CD8-positive, alpha-beta memory T cell (primary cell): ENCODE measurements at regions not wholly inside any gene's neighbourhood (a gene's known extent, or its start where the extent isn't known, plus 50 kb on each side); places are given as distances from the start of the nearest gene placed in this dataset.
"Not testable (repeated sequence)": the region's sequence is repeated elsewhere in the genome, so short reads cannot be mapped to it uniquely, and the experiment has no call there.

Experiments
- CTCF ChIA-PET: fragments of 350-600 bp; sonication (Branson Sonifier 250); formaldehyde crosslinking; loops from one replicate; lab custom pipeline; 2021; ENCODE audit warnings: antibody characterized with exemption; lab: Charles Lee
- POLR2A ChIA-PET: fragments of 350-600 bp; sonication (Branson Sonifier 250); formaldehyde crosslinking; loops from one replicate; lab custom pipeline; 2021; ENCODE audit warnings: antibody characterized with exemption; lab: Charles Lee
- DNase-seq, 5 donors: peaks; one replicate each; pipeline versions ENCODE4 v3.0.0 to v3.0.0-alpha.2; 2020 to 2022; ENCODE audit warnings: mixed read lengths in 1 of 5
- H3K27ac ChIP-seq: one replicate; pipeline ENCODE4 v1.7.0; 2013; ENCODE audit warnings: low read depth, mild to moderate bottlenecking, low read length, moderate library complexity
- H3K27me3 ChIP-seq: 2 replicates; pipeline ENCODE4 v1.7.0; 2013; ENCODE audit warnings: low read length, mild to moderate bottlenecking; ENCODE audit not compliant: insufficient read depth, poor library complexity, severe bottlenecking
- H3K36me3 ChIP-seq: 2 replicates; pipeline ENCODE4 v1.7.0; 2013; ENCODE audit warnings: mild to moderate bottlenecking, low read length, moderate library complexity; ENCODE audit not compliant: insufficient read depth
- H3K4me1 ChIP-seq: 2 replicates; pipeline ENCODE4 v1.7.0; 2013; ENCODE audit warnings: mild to moderate bottlenecking, low read length, moderate library complexity; ENCODE audit not compliant: insufficient read depth
- H3K4me3 ChIP-seq: 2 replicates; pipeline ENCODE4 v1.7.0; 2013; ENCODE audit warnings: mild to moderate bottlenecking, low read length
- H3K9me3 ChIP-seq: 2 replicates; pipeline ENCODE4 v1.7.0; 2013; ENCODE audit warnings: mild to moderate bottlenecking, low read length
- H3K27ac Mint-ChIP-seq, 8 donors: one replicate each; pipeline ENCODE4 v1.8.0; 2020 to 2021; ENCODE audit warnings: mixed read lengths in 8 of 8, mild to moderate bottlenecking in 6 of 8, inconsistent platforms in 3 of 8, moderate library complexity in 3 of 8
- H3K27me3 Mint-ChIP-seq, 2 donors: one replicate each; pipeline ENCODE4 v1.8.0; 2020 to 2021; ENCODE audit warnings: mixed read lengths in 2 of 2, mild to moderate bottlenecking in 1 of 2, moderate library complexity in 1 of 2
- H3K36me3 Mint-ChIP-seq, 3 donors: one replicate each; pipeline ENCODE4 v1.8.0; 2020 to 2021; ENCODE audit warnings: mixed read lengths in 3 of 3, inconsistent platforms in 1 of 3, mild to moderate bottlenecking in 1 of 3
- H3K4me1 Mint-ChIP-seq, 3 donors: one replicate each; pipeline ENCODE4 v1.8.0; 2020 to 2021; ENCODE audit warnings: mixed read lengths in 3 of 3, inconsistent platforms in 1 of 3, mild to moderate bottlenecking in 1 of 3
- H3K4me3 Mint-ChIP-seq, 7 donors: one replicate each; pipeline ENCODE4 v1.8.0; 2020 to 2021; ENCODE audit warnings: mixed read lengths in 7 of 7, mild to moderate bottlenecking in 6 of 7, moderate library complexity in 4 of 7, inconsistent platforms in 2 of 7
- H3K9me3 Mint-ChIP-seq, 5 donors: one replicate each; pipeline ENCODE4 v1.8.0; 2020 to 2022; ENCODE audit warnings: mixed read lengths in 5 of 5, mild to moderate bottlenecking in 3 of 5, moderate library complexity in 2 of 5, inconsistent platforms in 1 of 5

DNA sequence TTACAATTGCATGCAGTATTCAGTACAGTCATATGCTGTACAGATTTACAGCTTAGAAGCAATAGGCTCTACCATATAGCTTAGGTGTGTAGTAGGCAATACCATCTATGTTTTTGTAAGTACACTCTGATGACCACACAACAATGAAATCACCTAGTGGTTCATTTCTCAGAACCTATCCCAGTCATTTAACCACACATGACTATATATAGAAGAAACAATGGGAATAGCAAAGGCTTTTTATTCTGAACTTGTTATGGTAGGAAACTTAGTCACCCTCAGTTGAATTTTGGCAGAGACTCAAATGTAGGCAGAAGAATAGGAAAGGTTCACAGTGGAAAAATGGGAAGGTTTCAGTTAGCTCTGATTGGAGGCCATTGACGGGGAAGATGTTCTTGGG, 1075.1 kb upstream of the MIR17HG start:
- H3K4me1 ChIP-seq = no peaks in the 10 kb centered on the region
- H3K4me3 Mint-ChIP-seq = no peak overlapping the region
- no peaks in the 10 kb centered on the region for H3K9me3 ChIP-seq
- no peak overlapping the region for H3K27ac Mint-ChIP-seq
- H3K27me3 ChIP-seq = no peaks in the 10 kb centered on the region
- H3K36me3 ChIP-seq = no peaks in the 10 kb centered on the region
- no peaks in the 10 kb centered on the region for H3K4me1 Mint-ChIP-seq
- no peak for DNase-seq
- peaks cover 4 to 35% (median 9%) of the 10 kb centered on the region in 5 donors for H3K9me3 Mint-ChIP-seq
- no peak overlapping the region for H3K27ac ChIP-seq
- no peaks in the 10 kb centered on the region for H3K36me3 Mint-ChIP-seq
- CTCF ChIA-PET = no interaction called here
- H3K27me3 Mint-ChIP-seq = no peaks in the 10 kb centered on the region
- POLR2A ChIA-PET = no interaction called here
- H3K4me3 ChIP-seq = no peak overlapping the region

GRCh38 chr13:90276216-90276615, 1071.3 kb upstream of the MIR17HG start:
- Histone ChIP-seq H3K4me1 (no peaks in the 10 kb centered on the region), H3K4me3 (no peak overlapping the region), H3K27me3 (no peaks in the 10 kb centered on the region), H3K9me3 (no peaks in the 10 kb centered on the region), H3K27ac (no peak overlapping the region), H3K36me3 (no peaks in the 10 kb centered on the region)
- Mint-ChIP-seq H3K4me3 (no peak overlapping the region), H3K27ac (no peak overlapping the region), H3K27me3 (no peaks in the 10 kb centered on the region), H3K9me3 (peaks cover 4 to 30% (median 10%) of the 10 kb centered on the region in 5 donors), H3K4me1 (no peaks in the 10 kb centered on the region), H3K36me3 (no peaks in the 10 kb centered on the region)
- DNase-seq = no peak
- ChIA-PET CTCF (no interaction called here), POLR2A (no interaction called here)

- H3K36me3 ChIP-seq, H3K4me3 Mint-ChIP-seq, H3K36me3 Mint-ChIP-seq, H3K27me3 Mint-ChIP-seq, H3K4me3 ChIP-seq, H3K4me1 ChIP-seq, DNase-seq, H3K9me3 ChIP-seq, POLR2A ChIA-PET, H3K27ac ChIP-seq, H3K27ac Mint-ChIP-seq, H3K4me1 Mint-ChIP-seq, CTCF ChIA-PET, H3K27me3 ChIP-seq: not testable (repeated sequence)
- H3K9me3 Mint-ChIP-seq = peaks cover 3 to 15% (median 8%) of the 10 kb centered on the region in 5 donors
Measured at GRCh38 chr13:90278231-90278630, 1069.3 kb upstream of the MIR17HG start.

DNA sequence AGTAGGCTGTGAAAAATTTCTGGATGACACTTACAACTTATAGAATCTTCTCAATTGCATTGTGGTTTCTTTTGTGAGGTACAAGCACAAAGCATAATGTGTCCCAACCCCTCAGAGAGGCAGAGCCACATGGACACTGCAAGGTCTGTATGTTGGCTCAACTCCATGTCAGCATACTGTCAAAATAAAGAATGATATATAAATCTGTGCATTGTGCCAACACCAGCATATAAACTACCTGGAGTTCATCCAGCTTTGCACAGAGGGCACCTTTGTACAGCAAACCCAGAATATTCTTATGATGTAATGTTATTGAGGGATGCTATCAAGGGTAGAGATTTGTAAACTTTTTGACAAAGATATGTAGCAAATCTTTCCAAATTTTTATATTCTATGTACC, 1065.8 kb upstream of the MIR17HG start:
- H3K4me3 ChIP-seq = no peak overlapping the region
- H3K9me3 Mint-ChIP-seq = peaks cover 0 to 12% (median 10%) of the 10 kb centered on the region in 5 donors
- no peaks in the 10 kb centered on the region for H3K4me1 Mint-ChIP-seq
- no peaks in the 10 kb centered on the region for H3K36me3 Mint-ChIP-seq
- H3K4me1 ChIP-seq = no peaks in the 10 kb centered on the region
- peaks cover 0 to 1% of the 10 kb centered on the region in 2 donors for H3K27me3 Mint-ChIP-seq
- ChIA-PET POLR2A (no interaction called here), CTCF (no interaction called here)
- no peaks in the 10 kb centered on the region for H3K9me3 ChIP-seq
- H3K4me3 Mint-ChIP-seq = no peak overlapping the region
- no peaks in the 10 kb centered on the region for H3K27me3 ChIP-seq
- H3K27ac Mint-ChIP-seq = no peak overlapping the region
- no peak overlapping the region for H3K27ac ChIP-seq
- no peak for DNase-seq
- no peaks in the 10 kb centered on the region for H3K36me3 ChIP-seq

GRCh38 chr13:90287521-90287920, 1060.0 kb upstream of the MIR17HG start:
- POLR2A ChIA-PET = no interaction called here
- no peak for DNase-seq
- peaks cover 9 to 28% (median 15%) of the 10 kb centered on the region in 5 donors for H3K9me3 Mint-ChIP-seq

GRCh38 chr13:90293793-90294361, 1053.6 kb upstream of the MIR17HG start:
- peaks cover 0 to 2% of the 10 kb centered on the region in 2 donors for H3K27me3 Mint-ChIP-seq
- no peak overlapping the region for H3K4me3 Mint-ChIP-seq
- H3K9me3 Mint-ChIP-seq = peaks cover 5 to 16% (median 13%) of the 10 kb centered on the region in 5 donors
- H3K36me3 ChIP-seq = no peaks in the 10 kb centered on the region
- no peak for DNase-seq
- no peaks in the 10 kb centered on the region for H3K4me1 ChIP-seq
- CTCF ChIA-PET = no interaction called here
- no peaks in the 10 kb centered on the region for H3K4me1 Mint-ChIP-seq
- no peaks in the 10 kb centered on the region for H3K9me3 ChIP-seq
- no peaks in the 10 kb centered on the region for H3K27me3 ChIP-seq
- POLR2A ChIA-PET = no interaction called here
- no peak overlapping the region for H3K27ac Mint-ChIP-seq
- H3K4me3 ChIP-seq = no peak overlapping the region
- no peak overlapping the region for H3K27ac ChIP-seq
- no peaks in the 10 kb centered on the region for H3K36me3 Mint-ChIP-seq

More at GRCh38 chr13:90287521-90287920, 1060.0 kb upstream of the MIR17HG start:
- H3K27me3 Mint-ChIP-seq = peaks cover 0 to 2% of the 10 kb centered on the region in 2 donors
- Histone ChIP-seq H3K27ac (no peak overlapping the region), H3K4me3 (no peak overlapping the region), H3K27me3 (no peaks in the 10 kb centered on the region), H3K4me1 (no peaks in the 10 kb centered on the region), H3K36me3 (no peaks in the 10 kb centered on the region), H3K9me3 (no peaks in the 10 kb centered on the region)
- no peak overlapping the region for H3K27ac Mint-ChIP-seq
- H3K36me3 Mint-ChIP-seq = no peaks in the 10 kb centered on the region
- CTCF ChIA-PET = no interaction called here
- H3K4me3 Mint-ChIP-seq = no peak overlapping the region
- no peaks in the 10 kb centered on the region for H3K4me1 Mint-ChIP-seq

DNA sequence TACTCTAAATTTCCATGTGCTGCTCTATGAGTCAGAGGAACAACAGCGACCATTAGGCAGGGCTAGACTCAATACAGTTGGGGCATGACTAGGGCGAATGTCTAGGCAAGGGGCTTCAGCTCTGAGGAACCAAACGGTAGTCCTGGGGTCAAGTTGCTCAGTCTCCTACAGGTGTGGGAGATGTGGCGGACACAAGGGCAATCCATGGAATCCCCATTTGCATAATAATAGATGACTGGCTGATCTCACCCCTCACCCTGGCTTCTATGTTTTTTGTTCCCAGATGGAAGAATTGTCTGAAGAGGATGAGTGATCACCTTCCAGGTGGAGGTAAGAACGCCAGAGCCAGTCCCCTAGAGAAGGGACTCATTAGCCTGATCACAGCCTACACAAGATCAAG, 1048.2 kb upstream of the MIR17HG start:
- no peak for DNase-seq
- Mint-ChIP-seq H3K36me3 (no peaks in the 10 kb centered on the region), H3K4me1 (no peaks in the 10 kb centered on the region), H3K27ac (no peak overlapping the region), H3K4me3 (no peak overlapping the region), H3K9me3 (peaks cover 0 to 31% (median 3%) of the 10 kb centered on the region in 5 donors), H3K27me3 (no peaks in the 10 kb centered on the region)
- ChIA-PET CTCF (no interaction called here), POLR2A (no interaction called here)
- Histone ChIP-seq H3K36me3 (no peaks in the 10 kb centered on the region), H3K9me3 (no peaks in the 10 kb centered on the region), H3K4me3 (no peak overlapping the region), H3K4me1 (no peaks in the 10 kb centered on the region), H3K27me3 (no peaks in the 10 kb centered on the region), H3K27ac (no peak overlapping the region)

GRCh38 chr13:90300015-90300414, 1047.5 kb upstream of the MIR17HG start:
- Mint-ChIP-seq H3K9me3 (peaks cover 0 to 31% (median 2%) of the 10 kb centered on the region in 5 donors), H3K27ac (no peak overlapping the region), H3K36me3 (no peaks in the 10 kb centered on the region), H3K4me1 (no peaks in the 10 kb centered on the region), H3K27me3 (no peaks in the 10 kb centered on the region), H3K4me3 (no peak overlapping the region)
- POLR2A ChIA-PET = no interaction called here
- Histone ChIP-seq H3K4me1 (no peaks in the 10 kb centered on the region), H3K27ac (no peak overlapping the region), H3K27me3 (no peaks in the 10 kb centered on the region), H3K36me3 (no peaks in the 10 kb centered on the region), H3K9me3 (no peaks in the 10 kb centered on the region), H3K4me3 (no peak overlapping the region)
- DNase-seq = no peak
- CTCF ChIA-PET = no interaction called here
